K562 (cell line): ENCODE measurements at regions not wholly inside any gene's neighbourhood (a gene's known extent, or its start where the extent isn't known, plus 50 kb on each side); places are given as distances from the start of the nearest gene placed in this dataset.
A peak's percentile ranks its signal among the peaks of the same experiment; 100 is the strongest.

Source experiments
- NFRKB ChIP-seq: fragments of 450-650 bp; IDR thresholded peaks from 2 replicates; pipeline ENCODE4 v1.6.1; 2016; ENCODE audit warnings: low read depth
- SLC30A9 ChIP-seq: fragments of 250-450 bp; sonication (Bioruptor Pico); IDR thresholded peaks from 2 replicates; pipeline ENCODE4 v1.8.0; 2022; ENCODE audit warnings: mild to moderate bottlenecking, moderate library complexity
- TF ChIP-seq, protein P1 (sequence below): fragments of 250-450 bp; sonication (Bioruptor Pico); IDR thresholded peaks from 2 replicates; pipeline ENCODE4 v1.4.0; 2020
- TF ChIP-seq, protein P2 (sequence below), 2 experiments: IDR thresholded peaks; 2 replicates each; pipeline ENCODE4 v1.6.1; 2011; ENCODE audit warnings: borderline replicate concordance in 1 of 2, control low read depth in 1 of 2, low read depth in 1 of 2, low read length in 1 of 2, mild to moderate bottlenecking in 1 of 2, mixed read lengths in 1 of 2, moderate library complexity in 1 of 2; ENCODE audit not compliant: insufficient read depth in 1 of 2, insufficient read length in 1 of 2, poor library complexity in 1 of 2, severe bottlenecking in 1 of 2; ENCODE audit errors: extremely low read depth in 1 of 2
- TF ChIP-seq, protein P3 (sequence below), 2 experiments: fragments of 450-650 bp in 1 of 2; sonication (generic) in 1 of 2; formaldehyde crosslinking in 1 of 2; IDR thresholded peaks in 1 of 2; conservative IDR thresholded peaks in 1 of 2; 2 replicates each; pipeline versions ENCODE4 v1.6.1 to v1.8.1; 2016 to 2023; ENCODE audit warnings: mild to moderate bottlenecking in 2 of 2, moderate library complexity in 2 of 2, inconsistent platforms in 1 of 2, missing genetic modification reagents in 1 of 2

DNA sequence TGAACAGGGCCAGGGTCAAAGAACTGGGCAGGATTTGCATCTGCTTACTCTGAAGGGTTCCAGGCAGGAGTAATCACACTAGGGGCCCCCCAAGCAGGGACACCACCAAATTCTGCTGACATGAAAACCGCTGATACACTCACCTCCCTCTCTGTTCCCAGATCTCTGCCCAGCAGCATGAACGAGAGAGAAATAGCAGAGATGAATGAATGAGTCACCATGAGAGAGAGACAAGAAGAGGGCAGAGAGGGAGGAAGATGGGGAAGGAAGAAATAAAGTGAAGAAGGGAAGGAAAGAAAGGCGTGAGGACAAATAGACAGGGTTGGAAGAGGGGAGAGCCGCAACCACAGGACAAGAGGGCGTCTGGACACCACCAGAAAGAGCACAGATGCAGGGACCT is 285.9 kb upstream of the NEBL start (continued):
- TF ChIP-seq, protein P1, sequence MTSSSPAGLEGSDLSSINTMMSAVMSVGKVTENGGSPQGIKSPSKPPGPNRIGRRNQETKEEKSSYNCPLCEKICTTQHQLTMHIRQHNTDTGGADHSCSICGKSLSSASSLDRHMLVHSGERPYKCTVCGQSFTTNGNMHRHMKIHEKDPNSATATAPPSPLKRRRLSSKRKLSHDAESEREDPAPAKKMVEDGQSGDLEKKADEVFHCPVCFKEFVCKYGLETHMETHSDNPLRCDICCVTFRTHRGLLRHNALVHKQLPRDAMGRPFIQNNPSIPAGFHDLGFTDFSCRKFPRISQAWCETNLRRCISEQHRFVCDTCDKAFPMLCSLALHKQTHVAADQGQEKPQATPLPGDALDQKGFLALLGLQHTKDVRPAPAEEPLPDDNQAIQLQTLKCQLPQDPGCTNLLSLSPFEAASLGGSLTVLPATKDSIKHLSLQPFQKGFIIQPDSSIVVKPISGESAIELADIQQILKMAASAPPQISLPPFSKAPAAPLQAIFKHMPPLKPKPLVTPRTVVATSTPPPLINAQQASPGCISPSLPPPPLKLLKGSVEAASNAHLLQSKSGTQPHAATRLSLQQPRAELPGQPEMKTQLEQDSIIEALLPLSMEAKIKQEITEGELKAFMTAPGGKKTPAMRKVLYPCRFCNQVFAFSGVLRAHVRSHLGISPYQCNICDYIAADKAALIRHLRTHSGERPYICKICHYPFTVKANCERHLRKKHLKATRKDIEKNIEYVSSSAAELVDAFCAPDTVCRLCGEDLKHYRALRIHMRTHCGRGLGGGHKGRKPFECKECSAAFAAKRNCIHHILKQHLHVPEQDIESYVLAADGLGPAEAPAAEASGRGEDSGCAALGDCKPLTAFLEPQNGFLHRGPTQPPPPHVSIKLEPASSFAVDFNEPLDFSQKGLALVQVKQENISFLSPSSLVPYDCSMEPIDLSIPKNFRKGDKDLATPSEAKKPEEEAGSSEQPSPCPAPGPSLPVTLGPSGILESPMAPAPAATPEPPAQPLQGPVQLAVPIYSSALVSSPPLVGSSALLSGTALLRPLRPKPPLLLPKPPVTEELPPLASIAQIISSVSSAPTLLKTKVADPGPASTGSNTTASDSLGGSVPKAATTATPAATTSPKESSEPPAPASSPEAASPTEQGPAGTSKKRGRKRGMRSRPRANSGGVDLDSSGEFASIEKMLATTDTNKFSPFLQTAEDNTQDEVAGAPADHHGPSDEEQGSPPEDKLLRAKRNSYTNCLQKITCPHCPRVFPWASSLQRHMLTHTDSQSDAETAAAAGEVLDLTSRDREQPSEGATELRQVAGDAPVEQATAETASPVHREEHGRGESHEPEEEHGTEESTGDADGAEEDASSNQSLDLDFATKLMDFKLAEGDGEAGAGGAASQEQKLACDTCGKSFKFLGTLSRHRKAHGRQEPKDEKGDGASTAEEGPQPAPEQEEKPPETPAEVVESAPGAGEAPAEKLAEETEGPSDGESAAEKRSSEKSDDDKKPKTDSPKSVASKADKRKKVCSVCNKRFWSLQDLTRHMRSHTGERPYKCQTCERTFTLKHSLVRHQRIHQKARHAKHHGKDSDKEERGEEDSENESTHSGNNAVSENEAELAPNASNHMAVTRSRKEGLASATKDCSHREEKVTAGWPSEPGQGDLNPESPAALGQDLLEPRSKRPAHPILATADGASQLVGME (CRISPR knock-in tag) = no peak
- TF ChIP-seq SLC30A9 (CRISPR knock-in tag) (no peak), NFRKB (0 out of 2 replicates have a peak, but pooled peaks have one; percentile 28)
- TF ChIP-seq, protein P2, sequence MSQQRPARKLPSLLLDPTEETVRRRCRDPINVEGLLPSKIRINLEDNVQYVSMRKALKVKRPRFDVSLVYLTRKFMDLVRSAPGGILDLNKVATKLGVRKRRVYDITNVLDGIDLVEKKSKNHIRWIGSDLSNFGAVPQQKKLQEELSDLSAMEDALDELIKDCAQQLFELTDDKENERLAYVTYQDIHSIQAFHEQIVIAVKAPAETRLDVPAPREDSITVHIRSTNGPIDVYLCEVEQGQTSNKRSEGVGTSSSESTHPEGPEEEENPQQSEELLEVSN (IDR thresholded peaks at IDR 0.05; ENCODE audit: borderline replicate concordance in 1 of 2, extremely low read depth in 1 of 2, insufficient read depth in 1 of 2, insufficient read length in 1 of 2, low read depth in 1 of 2, low read length in 1 of 2, poor library complexity in 1 of 2, severe bottlenecking in 1 of 2) = no peak
- TF ChIP-seq, protein P3, sequence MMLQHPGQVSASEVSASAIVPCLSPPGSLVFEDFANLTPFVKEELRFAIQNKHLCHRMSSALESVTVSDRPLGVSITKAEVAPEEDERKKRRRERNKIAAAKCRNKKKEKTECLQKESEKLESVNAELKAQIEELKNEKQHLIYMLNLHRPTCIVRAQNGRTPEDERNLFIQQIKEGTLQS (IDR thresholded peaks at IDR 0.05) = peak; percentile 62
- TF ChIP-seq, protein P3 (CRISPR knock-in tag; conservative IDR thresholded peaks at IDR 0.05) = no peak
- TF ChIP-seq, all 486 proteins: peak for 10
